HEK293 (cell line): ENCODE measurements at regions not wholly inside any gene's neighbourhood (a gene's known extent, or its start where the extent isn't known, plus 50 kb on each side); places are given as distances from the start of the nearest gene placed in this dataset.

Experiments used
- CTCF ChIA-PET: fragments of 350-600 bp; formaldehyde crosslinking; extraction: SDS; loops from one replicate; lab custom pipeline; 2021; ENCODE audit warnings: antibody characterized with exemption; lab: Yijun Ruan, JAX
- POLR2A ChIA-PET: fragments of 300-600 bp; formaldehyde crosslinking; extraction: SDS; loops from one replicate; lab custom pipeline; 2020; ENCODE audit warnings: antibody characterized with exemption, inconsistent platforms; lab: Yijun Ruan, JAX
- H3K27ac ChIP-seq: fragments of 200-500 bp; sonication (Bioruptor generic); 2 replicates; pipeline ENCODE4 v1.5.1; 2014; ENCODE audit warnings: low read depth, low read length, control low read depth, inconsistent platforms; ENCODE audit errors: extremely low read depth
- H3K36me3 ChIP-seq, 2 experiments: fragments of 200-500 bp in 1 of 2; sonication (Bioruptor generic) in 1 of 2; 1 replicate in 1 of 2; 2 replicates in 1 of 2; pipeline ENCODE4 v1.5.1; 2014 to 2017; ENCODE audit warnings: inconsistent platforms in 2 of 2, low read length in 2 of 2; ENCODE audit not compliant: control insufficient read depth in 2 of 2, insufficient read depth in 1 of 2
- H3K4me1 ChIP-seq: fragments of 200-500 bp; sonication (Bioruptor generic); 2 replicates; pipeline ENCODE4 v1.5.1; 2014; ENCODE audit warnings: mild to moderate bottlenecking, low read length, inconsistent platforms; ENCODE audit not compliant: control insufficient read depth, insufficient read depth
- H3K4me3 ChIP-seq: 2 replicates; pipeline ENCODE4 v1.5.1; 2011; ENCODE audit warnings: low read depth, mild to moderate bottlenecking, control low read depth, low read length, moderate library complexity
- H3K9me3 ChIP-seq: fragments of 200-500 bp; sonication (Bioruptor generic); 2 replicates; pipeline ENCODE4 v1.5.1; 2014; ENCODE audit warnings: low read depth, low read length, inconsistent platforms; ENCODE audit not compliant: control insufficient read depth, insufficient read depth
- GFI1B ChIP-seq: fragments of 450-650 bp; formaldehyde crosslinking; IDR thresholded peaks from 2 replicates; pipeline ENCODE4 v1.5.1; 2016; ENCODE audit warnings: missing biosample characterization, missing genetic modification characterization
- GLI4 ChIP-seq: fragments of 450-650 bp; formaldehyde crosslinking; IDR thresholded peaks from 2 replicates; pipeline ENCODE4 v1.5.1; 2016; ENCODE audit warnings: missing biosample characterization, missing genetic modification characterization
- IKZF3 ChIP-seq: fragments of 450-650 bp; IDR thresholded peaks from 2 replicates; pipeline ENCODE4 v1.5.0; 2018; ENCODE audit warnings: missing biosample characterization, mild to moderate bottlenecking, missing genetic modification characterization, moderate library complexity
- KLF1 ChIP-seq: fragments of 450-650 bp; formaldehyde crosslinking; IDR thresholded peaks from 2 replicates; pipeline ENCODE4 v1.5.1; 2016; ENCODE audit warnings: missing biosample characterization, missing genetic modification characterization
- KLF10 ChIP-seq: fragments of 450-650 bp; IDR thresholded peaks from 2 replicates; pipeline ENCODE4 v1.5.1; 2018; ENCODE audit warnings: missing biosample characterization, mild to moderate bottlenecking, missing genetic modification characterization
- MZF1 ChIP-seq: fragments of 450-650 bp; formaldehyde crosslinking; IDR thresholded peaks from 2 replicates; pipeline ENCODE4 v1.5.1; 2017; ENCODE audit warnings: missing biosample characterization, missing genetic modification characterization, borderline replicate concordance
- SCRT2 ChIP-seq: fragments of 450-650 bp; formaldehyde crosslinking; IDR thresholded peaks from 2 replicates; pipeline ENCODE4 v1.5.1; 2016; ENCODE audit warnings: missing biosample characterization, missing genetic modification characterization
- ZBTB1 ChIP-seq: fragments of 450-650 bp; formaldehyde crosslinking; IDR thresholded peaks from 2 replicates; pipeline ENCODE4 v1.5.1; 2016; ENCODE audit warnings: missing biosample characterization, missing genetic modification characterization
- ZFP41 ChIP-seq: fragments of 450-650 bp; formaldehyde crosslinking; IDR thresholded peaks from 2 replicates; pipeline ENCODE4 v1.5.1; 2016; ENCODE audit warnings: missing biosample characterization, missing genetic modification characterization, borderline replicate concordance
- ZNF112 ChIP-seq: fragments of 450-650 bp; formaldehyde crosslinking; IDR thresholded peaks from 2 replicates; pipeline ENCODE4 v1.5.0; 2017; ENCODE audit warnings: missing biosample characterization, missing genetic modification characterization
- ZNF133 ChIP-seq: fragments of 450-650 bp; formaldehyde crosslinking; IDR thresholded peaks from 2 replicates; pipeline ENCODE4 v1.5.1; 2016; ENCODE audit warnings: missing biosample characterization, missing genetic modification characterization
- ZNF157 ChIP-seq: fragments of 450-650 bp; formaldehyde crosslinking; IDR thresholded peaks from 2 replicates; pipeline ENCODE4 v1.5.1; 2016; ENCODE audit warnings: missing biosample characterization, missing genetic modification characterization
- ZNF184 ChIP-seq: fragments of 450-650 bp; IDR thresholded peaks from 2 replicates; pipeline ENCODE4 v1.5.1; 2018; ENCODE audit warnings: missing biosample characterization, mild to moderate bottlenecking, missing genetic modification characterization
- ZNF350 ChIP-seq: fragments of 450-650 bp; formaldehyde crosslinking; IDR thresholded peaks from 2 replicates; pipeline ENCODE4 v1.5.0; 2017; ENCODE audit warnings: missing biosample characterization, mild to moderate bottlenecking, missing genetic modification characterization
- ZNF391 ChIP-seq: fragments of 450-650 bp; formaldehyde crosslinking; IDR thresholded peaks from 2 replicates; pipeline ENCODE4 v1.5.1; 2016; ENCODE audit warnings: low read depth, missing biosample characterization, missing genetic modification characterization, borderline replicate concordance
- ZNF426 ChIP-seq: fragments of 450-650 bp; formaldehyde crosslinking; IDR thresholded peaks from 2 replicates; pipeline ENCODE4 v1.5.1; 2017; ENCODE audit warnings: missing biosample characterization, missing genetic modification characterization, mild to moderate bottlenecking, inconsistent platforms, moderate library complexity
- ZNF473 ChIP-seq: fragments of 450-650 bp; formaldehyde crosslinking; IDR thresholded peaks from 2 replicates; pipeline ENCODE4 v1.5.1; 2017; ENCODE audit warnings: missing biosample characterization, missing genetic modification characterization
- ZNF530 ChIP-seq: fragments of 450-650 bp; formaldehyde crosslinking; IDR thresholded peaks from 2 replicates; pipeline ENCODE4 v1.5.1; 2016; ENCODE audit warnings: low read depth, missing biosample characterization, missing genetic modification characterization
- ZNF544 ChIP-seq: fragments of 450-650 bp; formaldehyde crosslinking; IDR thresholded peaks from 2 replicates; pipeline ENCODE4 v1.5.0; 2017; ENCODE audit warnings: missing biosample characterization, missing genetic modification characterization
- ZNF585B ChIP-seq: fragments of 450-650 bp; formaldehyde crosslinking; IDR thresholded peaks from 2 replicates; pipeline ENCODE4 v1.5.1; 2016; ENCODE audit warnings: missing biosample characterization, missing genetic modification characterization
- ZNF623 ChIP-seq: fragments of 450-650 bp; formaldehyde crosslinking; IDR thresholded peaks from 2 replicates; pipeline ENCODE4 v1.5.1; 2016; ENCODE audit warnings: missing biosample characterization, missing genetic modification characterization
- ZNF776 ChIP-seq: fragments of 450-650 bp; formaldehyde crosslinking; IDR thresholded peaks from 2 replicates; pipeline ENCODE4 v1.5.0; 2017; ENCODE audit warnings: missing biosample characterization, missing genetic modification characterization, borderline replicate concordance
- TF ChIP-seq, protein P1 (sequence below): fragments of 450-650 bp; formaldehyde crosslinking; IDR thresholded peaks from 2 replicates; pipeline ENCODE4 v1.5.1; 2016; ENCODE audit warnings: missing biosample characterization, missing genetic modification characterization
- TF ChIP-seq, protein P2 (sequence below): fragments of 450-650 bp; formaldehyde crosslinking; IDR thresholded peaks from 2 replicates; pipeline ENCODE4 v1.5.1; 2017; ENCODE audit warnings: missing biosample characterization, missing genetic modification characterization
- TF ChIP-seq, protein P3 (sequence below): fragments of 450-650 bp; formaldehyde crosslinking; IDR thresholded peaks from 2 replicates; pipeline ENCODE4 v1.5.1; 2016; ENCODE audit warnings: missing biosample characterization, missing genetic modification characterization
- TF ChIP-seq, protein P4 (sequence below): fragments of 450-650 bp; formaldehyde crosslinking; IDR thresholded peaks from 2 replicates; pipeline ENCODE4 v1.5.1; 2016; ENCODE audit warnings: missing biosample characterization, missing genetic modification characterization

DNA sequence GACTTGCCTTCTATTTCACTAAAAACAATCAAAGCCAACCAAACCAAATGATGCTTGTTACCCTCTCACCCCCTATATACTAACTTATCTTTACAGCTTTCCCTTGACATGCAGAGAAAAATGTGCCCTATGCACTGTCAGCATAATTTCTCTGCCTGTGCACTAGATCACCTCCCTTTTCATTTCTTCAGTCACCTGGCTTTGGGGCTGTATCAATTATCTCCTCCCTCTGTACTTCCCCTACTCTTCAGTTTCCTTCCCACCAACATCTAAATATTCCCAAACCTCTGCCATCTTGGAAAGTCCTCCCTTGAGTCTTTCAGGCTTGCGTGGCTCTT lies 103.5 kb upstream of the TAPT1 start (continued):
- TF ChIP-seq, protein P1, sequence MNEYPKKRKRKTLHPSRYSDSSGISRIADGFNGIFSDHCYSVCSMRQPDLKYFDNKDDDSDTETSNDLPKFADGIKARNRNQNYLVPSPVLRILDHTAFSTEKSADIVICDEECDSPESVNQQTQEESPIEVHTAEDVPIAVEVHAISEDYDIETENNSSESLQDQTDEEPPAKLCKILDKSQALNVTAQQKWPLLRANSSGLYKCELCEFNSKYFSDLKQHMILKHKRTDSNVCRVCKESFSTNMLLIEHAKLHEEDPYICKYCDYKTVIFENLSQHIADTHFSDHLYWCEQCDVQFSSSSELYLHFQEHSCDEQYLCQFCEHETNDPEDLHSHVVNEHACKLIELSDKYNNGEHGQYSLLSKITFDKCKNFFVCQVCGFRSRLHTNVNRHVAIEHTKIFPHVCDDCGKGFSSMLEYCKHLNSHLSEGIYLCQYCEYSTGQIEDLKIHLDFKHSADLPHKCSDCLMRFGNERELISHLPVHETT (tag by site-specific recombination): no peak
- TF ChIP-seq, protein P2, sequence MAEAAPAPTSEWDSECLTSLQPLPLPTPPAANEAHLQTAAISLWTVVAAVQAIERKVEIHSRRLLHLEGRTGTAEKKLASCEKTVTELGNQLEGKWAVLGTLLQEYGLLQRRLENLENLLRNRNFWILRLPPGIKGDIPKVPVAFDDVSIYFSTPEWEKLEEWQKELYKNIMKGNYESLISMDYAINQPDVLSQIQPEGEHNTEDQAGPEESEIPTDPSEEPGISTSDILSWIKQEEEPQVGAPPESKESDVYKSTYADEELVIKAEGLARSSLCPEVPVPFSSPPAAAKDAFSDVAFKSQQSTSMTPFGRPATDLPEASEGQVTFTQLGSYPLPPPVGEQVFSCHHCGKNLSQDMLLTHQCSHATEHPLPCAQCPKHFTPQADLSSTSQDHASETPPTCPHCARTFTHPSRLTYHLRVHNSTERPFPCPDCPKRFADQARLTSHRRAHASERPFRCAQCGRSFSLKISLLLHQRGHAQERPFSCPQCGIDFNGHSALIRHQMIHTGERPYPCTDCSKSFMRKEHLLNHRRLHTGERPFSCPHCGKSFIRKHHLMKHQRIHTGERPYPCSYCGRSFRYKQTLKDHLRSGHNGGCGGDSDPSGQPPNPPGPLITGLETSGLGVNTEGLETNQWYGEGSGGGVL (tag by site-specific recombination): no peak
- TF ChIP-seq GLI4 (tag by site-specific recombination) (no peak), ZNF391 (tag by site-specific recombination) (no peak), ZNF426 (tag by site-specific recombination) (no peak), ZNF776 (tag by site-specific recombination) (no peak), ZNF530 (tag by site-specific recombination) (no peak)

DNA sequence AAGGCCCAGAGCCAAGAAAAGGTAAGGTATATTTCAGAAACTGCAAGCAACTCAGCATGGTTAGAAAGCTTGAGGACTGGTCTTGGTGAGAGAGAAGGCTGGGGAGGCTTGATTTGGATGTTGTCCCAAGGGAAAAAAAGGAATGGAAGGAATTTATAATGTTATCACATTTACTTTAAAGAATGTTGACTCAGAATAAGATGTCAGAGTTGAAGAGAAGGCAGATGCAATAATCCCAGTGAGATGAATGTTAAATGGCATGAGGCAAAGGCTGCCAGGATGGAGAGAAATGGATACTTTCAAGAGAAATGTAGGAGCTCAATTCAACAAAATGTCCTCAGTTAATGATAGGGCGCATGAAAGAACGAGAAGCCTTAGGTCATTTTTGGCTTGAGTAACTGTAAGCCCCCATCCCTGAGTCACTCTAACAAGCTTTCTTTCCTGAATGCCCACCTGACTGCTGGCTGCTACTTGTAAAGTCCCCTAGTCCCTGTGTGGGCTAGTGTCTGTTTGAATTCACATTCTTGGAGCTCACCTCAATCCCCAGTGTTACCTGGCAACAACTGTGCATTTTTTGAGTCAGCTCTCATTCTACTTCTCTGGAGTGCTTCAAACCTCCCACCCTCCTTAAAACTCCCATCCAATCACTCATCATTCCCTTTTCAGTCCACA lies 103.0 kb upstream of the TAPT1 start:
- Histone ChIP-seq H3K27ac (no peak overlapping the region), H3K36me3 (no peaks in the 10 kb centered on the region), H3K4me1 (no peaks in the 10 kb centered on the region), H3K4me3 (no peak overlapping the region), H3K9me3 (no peaks in the 10 kb centered on the region)
- no peak for TF ChIP-seq ZNF544 (tag by site-specific recombination)
- TF ChIP-seq ZNF157 (tag by site-specific recombination): no peak
- TF ChIP-seq ZFP41 (tag by site-specific recombination): no peak
- TF ChIP-seq ZNF133 (tag by site-specific recombination): no peak
- no peak for TF ChIP-seq GFI1B (tag by site-specific recombination)
- TF ChIP-seq ZNF350 (tag by site-specific recombination): no peak
- no peak for TF ChIP-seq ZNF585B (tag by site-specific recombination)
- ChIA-PET POLR2A (interaction anchor here (0.6 kb wide), 1 partner anchor 734 kb away, joined by 5 read pairs; no protein-coding TSS in a partner anchor), CTCF (interaction anchor here (0.6 to 1.2 kb wide), 2 partner anchors 45 to 802 kb away, joined by 3 to 6 read pairs; no protein-coding TSS in a partner anchor)

DNA sequence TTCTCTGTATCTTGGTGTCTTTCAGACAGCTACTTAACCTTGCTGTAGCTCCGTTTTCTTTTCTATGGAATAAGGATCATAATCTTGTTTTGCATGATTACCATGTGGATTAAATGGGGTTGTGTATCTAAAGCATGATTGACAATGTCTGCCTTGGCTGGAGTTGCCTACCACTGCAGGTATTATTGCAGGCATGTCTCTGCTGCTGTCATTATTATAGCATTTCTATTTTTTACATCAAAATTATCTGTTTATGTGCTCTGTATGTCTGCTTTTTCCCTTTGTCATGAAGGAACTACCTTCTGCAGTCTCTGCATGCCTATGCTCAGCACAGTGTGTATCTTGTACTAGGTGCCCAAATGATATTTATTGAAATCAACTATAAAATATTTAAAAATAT lies 95.9 kb upstream of the TAPT1 start:
- CTCF ChIA-PET: no interaction called here
- POLR2A ChIA-PET: no interaction called here
- Histone ChIP-seq H3K4me3 (no peak overlapping the region), H3K27ac (no peak overlapping the region), H3K9me3 (no peaks in the 10 kb centered on the region), H3K36me3 (no peaks in the 10 kb centered on the region)
- TF ChIP-seq ZNF623 (tag by site-specific recombination) (no peak), MZF1 (tag by site-specific recombination) (no peak), ZBTB1 (no peak), KLF1 (tag by site-specific recombination) (no peak), ZNF473 (tag by site-specific recombination) (no peak), ZNF112 (tag by site-specific recombination) (no peak), GLI4 (tag by site-specific recombination) (no peak), ZNF184 (tag by site-specific recombination) (no peak), SCRT2 (tag by site-specific recombination) (no peak), KLF10 (tag by site-specific recombination) (no peak), IKZF3 (tag by site-specific recombination) (no peak)
- TF ChIP-seq, protein P3, sequence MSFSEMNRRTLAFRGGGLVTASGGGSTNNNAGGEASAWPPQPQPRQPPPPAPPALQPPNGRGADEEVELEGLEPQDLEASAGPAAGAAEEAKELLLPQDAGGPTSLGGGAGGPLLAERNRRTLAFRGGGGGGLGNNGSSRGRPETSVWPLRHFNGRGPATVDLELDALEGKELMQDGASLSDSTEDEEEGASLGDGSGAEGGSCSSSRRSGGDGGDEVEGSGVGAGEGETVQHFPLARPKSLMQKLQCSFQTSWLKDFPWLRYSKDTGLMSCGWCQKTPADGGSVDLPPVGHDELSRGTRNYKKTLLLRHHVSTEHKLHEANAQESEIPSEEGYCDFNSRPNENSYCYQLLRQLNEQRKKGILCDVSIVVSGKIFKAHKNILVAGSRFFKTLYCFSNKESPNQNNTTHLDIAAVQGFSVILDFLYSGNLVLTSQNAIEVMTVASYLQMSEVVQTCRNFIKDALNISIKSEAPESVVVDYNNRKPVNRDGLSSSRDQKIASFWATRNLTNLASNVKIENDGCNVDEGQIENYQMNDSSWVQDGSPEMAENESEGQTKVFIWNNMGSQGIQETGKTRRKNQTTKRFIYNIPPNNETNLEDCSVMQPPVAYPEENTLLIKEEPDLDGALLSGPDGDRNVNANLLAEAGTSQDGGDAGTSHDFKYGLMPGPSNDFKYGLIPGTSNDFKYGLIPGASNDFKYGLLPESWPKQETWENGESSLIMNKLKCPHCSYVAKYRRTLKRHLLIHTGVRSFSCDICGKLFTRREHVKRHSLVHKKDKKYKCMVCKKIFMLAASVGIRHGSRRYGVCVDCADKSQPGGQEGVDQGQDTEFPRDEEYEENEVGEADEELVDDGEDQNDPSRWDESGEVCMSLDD (tag by site-specific recombination): no peak
- TF ChIP-seq, protein P4, sequence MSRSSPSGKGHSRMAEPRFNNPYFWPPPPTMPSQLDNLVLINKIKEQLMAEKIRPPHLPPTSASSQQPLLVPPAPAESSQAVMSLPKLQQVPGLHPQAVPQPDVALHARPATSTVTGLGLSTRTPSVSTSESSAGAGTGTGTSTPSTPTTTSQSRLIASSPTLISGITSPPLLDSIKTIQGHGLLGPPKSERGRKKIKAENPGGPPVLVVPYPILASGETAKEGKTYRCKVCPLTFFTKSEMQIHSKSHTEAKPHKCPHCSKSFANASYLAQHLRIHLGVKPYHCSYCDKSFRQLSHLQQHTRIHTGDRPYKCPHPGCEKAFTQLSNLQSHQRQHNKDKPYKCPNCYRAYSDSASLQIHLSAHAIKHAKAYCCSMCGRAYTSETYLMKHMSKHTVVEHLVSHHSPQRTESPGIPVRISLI: no peak
- TF ChIP-seq, all 188 proteins: peak for 0
- H3K4me1 ChIP-seq: no peaks in the 10 kb centered on the region
